ENCODE measurements at regions not wholly inside any gene's neighbourhood (a gene's known extent, or its start where the extent isn't known, plus 50 kb on each side); places are given as distances from the start of the nearest gene placed in this dataset.

- TF ChIP-seq, protein P1, sequence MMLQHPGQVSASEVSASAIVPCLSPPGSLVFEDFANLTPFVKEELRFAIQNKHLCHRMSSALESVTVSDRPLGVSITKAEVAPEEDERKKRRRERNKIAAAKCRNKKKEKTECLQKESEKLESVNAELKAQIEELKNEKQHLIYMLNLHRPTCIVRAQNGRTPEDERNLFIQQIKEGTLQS (IDR thresholded peaks at IDR 0.05), result no peak
- TF ChIP-seq, protein P1 (CRISPR knock-in tag; conservative IDR thresholded peaks at IDR 0.05), result no peak
- no peak for TF ChIP-seq CTCF (IDR thresholded peaks at IDR 0.05 in 2 of 3, conservative IDR thresholded peaks at IDR 0.05 in 1 of 3; ENCODE audit: insufficient read depth in 2 of 3, low read depth in 1 of 3, low read length in 3 of 3)
- TF ChIP-seq MAFF (IDR thresholded peaks at IDR 0.05; ENCODE audit: low read length), result no peak
- no peak for TF ChIP-seq NFE2 (IDR thresholded peaks at IDR 0.05; ENCODE audit: low read depth)
- TF ChIP-seq L3MBTL2 (IDR thresholded peaks at IDR 0.05), result no peak
- no peak for TF ChIP-seq ZSCAN32 (CRISPR knock-in tag; IDR thresholded peaks at IDR 0.05)
- no peak for TF ChIP-seq SETDB1 (IDR thresholded peaks at IDR 0.05; ENCODE audit: low read length)
These were observed 181.6 kb downstream of the RNF144A start for GRCh38 chr2:7098816-7099215.

Measured in K562 (cell line).